ENCODE measurements at regions not wholly inside any gene's neighbourhood (a gene's known extent, or its start where the extent isn't known, plus 50 kb on each side); places are given as distances from the start of the nearest gene placed in this dataset.

DNA sequence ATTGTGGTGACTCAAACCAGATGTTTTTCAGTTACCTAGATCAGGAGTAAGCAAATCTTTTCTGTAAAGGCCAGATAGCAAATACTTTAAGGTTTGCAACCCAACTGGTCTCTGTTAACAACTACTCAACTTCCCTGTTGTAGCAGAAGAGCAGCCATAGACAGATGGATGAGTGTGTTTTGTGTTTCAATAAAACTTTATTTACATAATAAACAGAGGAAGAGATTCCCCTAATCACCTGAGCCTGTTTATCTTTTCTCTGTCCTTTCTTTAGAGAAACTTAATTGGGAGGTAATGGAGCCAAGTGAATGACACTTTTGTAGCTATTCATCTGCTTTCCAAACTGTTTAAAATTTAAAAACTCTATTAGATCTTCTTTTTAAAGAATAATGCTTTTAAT, 365.1 kb downstream of the IPO8 start:
- TF ChIP-seq, protein P1, sequence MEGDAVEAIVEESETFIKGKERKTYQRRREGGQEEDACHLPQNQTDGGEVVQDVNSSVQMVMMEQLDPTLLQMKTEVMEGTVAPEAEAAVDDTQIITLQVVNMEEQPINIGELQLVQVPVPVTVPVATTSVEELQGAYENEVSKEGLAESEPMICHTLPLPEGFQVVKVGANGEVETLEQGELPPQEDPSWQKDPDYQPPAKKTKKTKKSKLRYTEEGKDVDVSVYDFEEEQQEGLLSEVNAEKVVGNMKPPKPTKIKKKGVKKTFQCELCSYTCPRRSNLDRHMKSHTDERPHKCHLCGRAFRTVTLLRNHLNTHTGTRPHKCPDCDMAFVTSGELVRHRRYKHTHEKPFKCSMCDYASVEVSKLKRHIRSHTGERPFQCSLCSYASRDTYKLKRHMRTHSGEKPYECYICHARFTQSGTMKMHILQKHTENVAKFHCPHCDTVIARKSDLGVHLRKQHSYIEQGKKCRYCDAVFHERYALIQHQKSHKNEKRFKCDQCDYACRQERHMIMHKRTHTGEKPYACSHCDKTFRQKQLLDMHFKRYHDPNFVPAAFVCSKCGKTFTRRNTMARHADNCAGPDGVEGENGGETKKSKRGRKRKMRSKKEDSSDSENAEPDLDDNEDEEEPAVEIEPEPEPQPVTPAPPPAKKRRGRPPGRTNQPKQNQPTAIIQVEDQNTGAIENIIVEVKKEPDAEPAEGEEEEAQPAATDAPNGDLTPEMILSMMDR (IDR thresholded peaks at IDR 0.05 in 4 of 5, conservative IDR thresholded peaks at IDR 0.05 in 1 of 5), result no peak
- TF ChIP-seq POLR2A (IDR thresholded peaks at IDR 0.05), result no peak
